ENCODE measurements at regions not wholly inside any gene's neighbourhood (a gene's known extent, or its start where the extent isn't known, plus 50 kb on each side); places are given as distances from the start of the nearest gene placed in this dataset.

DNA sequence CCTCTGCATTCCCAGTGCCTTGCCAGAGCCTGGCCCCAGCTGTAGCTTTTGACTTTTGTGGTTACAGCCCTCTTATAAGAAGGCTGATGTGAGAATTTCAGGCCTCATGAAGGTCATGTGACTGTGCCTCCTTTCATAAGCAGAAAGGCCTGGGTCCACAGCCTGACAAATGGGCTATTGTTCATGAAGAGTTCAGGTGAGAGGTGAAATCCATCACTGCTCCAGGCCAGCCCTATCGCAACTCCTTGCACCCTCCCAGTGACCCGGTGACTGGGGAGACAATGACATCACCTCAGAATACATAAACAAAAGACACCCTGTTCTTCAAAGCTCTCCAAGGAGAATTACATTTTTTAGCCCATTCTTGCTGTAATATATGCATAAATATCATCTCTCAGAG, 321.5 kb downstream of the PCNX1 start:
- CTCF ChIA-PET = interaction anchor here (1.2 kb wide), 1 partner anchor 11 kb away, joined by 3 read pairs; no protein-coding TSS in a partner anchor
- dilution Hi-C loops (cut with HindIII; ENCODE audit: low sequenced_read_pairs, unreplicated experiment) = no loop called here
- no CpG with 5 or more reads among the region's 2 CpGs for WGBS, 2 experiments (ENCODE audit: extremely low coverage in 2 of 2, insufficient read length in 1 of 2)

More for the DNA sequence above, 321.5 kb downstream of the PCNX1 start:
- Histone ChIP-seq H3K27me3 (ENCODE audit: control insufficient read depth, insufficient read depth, low read length) (no peaks in the 10 kb centered on the region), H4K5ac (ENCODE audit: low read depth, low read length) (no peak overlapping the region), H3K9me3 (ENCODE audit: control insufficient read depth, insufficient read depth, low read length) (no peaks in the 10 kb centered on the region), H2BK120ac (ENCODE audit: low read depth, low read length) (no peak overlapping the region), H3K27ac (ENCODE audit: insufficient read depth, low read length) (no peak overlapping the region), H2BK5ac (ENCODE audit: low read depth, low read length, poor library complexity, severe bottlenecking) (no peak overlapping the region), H4K8ac (ENCODE audit: low read depth in 2 of 2, low read length in 2 of 2) (no peak overlapping the region), H3K23ac (ENCODE audit: low read depth, low read length) (no peak overlapping the region), H3K4me2 (ENCODE audit: low read depth, low read length) (no peak overlapping the region), H2AFZ (replicated peaks; ENCODE audit: low read length, poor library complexity) (no peak overlapping the region), H3K18ac (ENCODE audit: low read depth, low read length) (no peak overlapping the region), H3K56ac (ENCODE audit: extremely low read depth, insufficient read depth, low read length) (no peak overlapping the region), H3K9ac (ENCODE audit: low read depth, low read length) (no peak overlapping the region), H3K14ac (replicated peaks; ENCODE audit: low read depth, low read length) (no peak overlapping the region), H2BK20ac (ENCODE audit: low read depth, low read length) (no peak overlapping the region), H4K20me1 (ENCODE audit: insufficient read depth, low read length) (no peaks in the 10 kb centered on the region), H2BK15ac (ENCODE audit: low read depth, low read length) (no peak overlapping the region), H3K9me1 (ENCODE audit: insufficient read depth, low read length) (peaks cover 6% of the 10 kb centered on the region; the same call in 1 of the 2 replicates), H2AK5ac (ENCODE audit: low read depth, low read length) (no peak overlapping the region), H3K4ac (ENCODE audit: low read depth, low read length) (no peak overlapping the region), H3K36me3 (ENCODE audit: control insufficient read depth, insufficient read depth, low read length) (no peaks in the 10 kb centered on the region), H3K79me1 (ENCODE audit: low read depth in 1 of 2, low read length in 2 of 2) (no peaks in the 10 kb centered on the region), H3K4me3 (ENCODE audit: insufficient read depth, low read depth, low read length) (no peak overlapping the region), H2AK9ac (replicated peaks; ENCODE audit: low read depth, low read length, poor library complexity) (no peak overlapping the region), H4K91ac (ENCODE audit: insufficient read depth, low read depth, low read length) (no peak overlapping the region), H3K4me1 (ENCODE audit: control insufficient read depth, insufficient read depth, low read length) (peaks cover 6% of the 10 kb centered on the region)
- DNase-seq (no peak), ATAC-seq (ENCODE audit: low read depth) (peak; percentile 16; the same call in 1 of the 2 replicates)
- in situ Hi-C loops (cut with MboI; ENCODE audit: low sequenced_read_pairs) = no loop called here
- no TSS peak for BruUV-seq (replicated peaks)
- POLR2A ChIA-PET (ENCODE audit: unreplicated experiment) = no interaction called here
- intact Hi-C loops (cut with micrococcal nuclease) = no loop called here
- TF ChIP-seq RCOR1 (IDR thresholded peaks at IDR 0.05; ENCODE audit: insufficient replicate concordance, low read length) (no peak), BHLHE40 (IDR thresholded peaks at IDR 0.05; ENCODE audit: low read depth, low read length) (no peak)
- TF ChIP-seq, protein P1, sequence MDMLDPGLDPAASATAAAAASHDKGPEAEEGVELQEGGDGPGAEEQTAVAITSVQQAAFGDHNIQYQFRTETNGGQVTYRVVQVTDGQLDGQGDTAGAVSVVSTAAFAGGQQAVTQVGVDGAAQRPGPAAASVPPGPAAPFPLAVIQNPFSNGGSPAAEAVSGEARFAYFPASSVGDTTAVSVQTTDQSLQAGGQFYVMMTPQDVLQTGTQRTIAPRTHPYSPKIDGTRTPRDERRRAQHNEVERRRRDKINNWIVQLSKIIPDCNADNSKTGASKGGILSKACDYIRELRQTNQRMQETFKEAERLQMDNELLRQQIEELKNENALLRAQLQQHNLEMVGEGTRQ (IDR thresholded peaks at IDR 0.05; ENCODE audit: low read depth, low read length) = peak; percentile 30; the same call in 1 of the 2 replicates
